Retina (tissue), 1 donor: ENCODE measurements at regions not wholly inside any gene's neighbourhood (a gene's known extent, or its start where the extent isn't known, plus 50 kb on each side); places are given as distances from the start of the nearest gene placed in this dataset.

Experiments
- DNase-seq: peaks from one replicate; pipeline ENCODE4 v3.0.0-alpha.2; 2016

DNA sequence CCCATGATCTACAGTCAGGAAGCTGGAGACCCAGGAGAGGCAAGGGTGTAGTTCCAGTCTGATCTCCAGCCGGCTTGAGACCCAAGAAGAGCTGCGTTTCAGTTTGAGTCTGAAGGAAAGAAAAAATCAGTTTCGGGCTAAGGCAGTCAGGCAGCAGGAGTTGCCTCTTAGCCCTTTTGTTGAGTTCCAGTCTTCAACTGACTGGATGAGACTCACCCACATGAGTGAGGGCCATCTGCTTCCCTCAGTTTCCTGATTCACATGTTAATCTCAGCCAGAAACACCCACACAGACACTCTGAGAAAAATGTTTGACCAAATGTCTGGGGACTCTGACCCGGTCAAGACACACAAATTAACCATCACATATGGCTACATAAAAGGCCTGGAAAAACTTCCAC lies 73.6 kb upstream of the ELOVL6 start:
- DNase-seq: peak; percentile 6

DNA sequence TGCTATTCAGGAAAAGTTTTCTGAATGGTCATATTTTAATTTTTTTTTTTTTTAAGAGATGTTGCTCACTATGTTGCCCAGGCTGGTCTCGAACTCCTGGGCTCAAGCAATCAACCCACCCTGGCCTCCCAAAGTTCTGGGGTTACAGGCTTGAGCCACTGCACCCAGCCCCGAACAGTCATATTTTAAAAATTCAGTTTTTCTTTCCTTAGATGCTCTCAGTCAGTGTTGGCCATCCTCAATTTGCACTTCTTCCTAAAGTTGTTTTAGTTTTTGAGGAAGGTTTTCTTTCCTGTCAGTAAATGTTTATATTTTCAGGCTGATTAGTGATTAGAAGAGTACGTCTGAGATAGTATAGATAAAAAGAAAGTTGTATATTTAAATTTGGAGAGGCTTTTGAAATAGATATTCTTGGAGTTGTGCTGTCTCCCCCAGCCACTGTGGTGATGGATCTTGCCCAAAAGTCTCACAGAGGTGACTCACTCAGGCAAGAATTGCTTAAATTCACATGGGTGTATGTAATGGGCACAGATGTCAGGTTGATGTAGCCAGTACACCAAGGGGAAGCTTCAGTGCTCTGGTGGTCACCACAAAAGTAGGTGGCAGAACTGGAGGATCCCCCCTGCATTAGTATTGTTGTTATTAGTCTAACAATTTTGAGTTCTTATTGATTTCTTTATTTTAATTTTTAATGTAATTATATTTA lies 72.2 kb upstream of the ELOVL6 start:
- no peak for DNase-seq

GRCh38 chr4:110268790-110269189 lies 70.4 kb upstream of the ELOVL6 start:
- DNase-seq: no peak

GRCh38 chr4:110268352-110268751 lies 69.9 kb upstream of the ELOVL6 start:
- no peak for DNase-seq

- no peak for DNase-seq
Observed at GRCh38 chr4:110266136-110266535, 67.7 kb upstream of the ELOVL6 start.

GRCh38 chr4:110265001-110265400 lies 66.6 kb upstream of the ELOVL6 start:
- no peak for DNase-seq

DNA sequence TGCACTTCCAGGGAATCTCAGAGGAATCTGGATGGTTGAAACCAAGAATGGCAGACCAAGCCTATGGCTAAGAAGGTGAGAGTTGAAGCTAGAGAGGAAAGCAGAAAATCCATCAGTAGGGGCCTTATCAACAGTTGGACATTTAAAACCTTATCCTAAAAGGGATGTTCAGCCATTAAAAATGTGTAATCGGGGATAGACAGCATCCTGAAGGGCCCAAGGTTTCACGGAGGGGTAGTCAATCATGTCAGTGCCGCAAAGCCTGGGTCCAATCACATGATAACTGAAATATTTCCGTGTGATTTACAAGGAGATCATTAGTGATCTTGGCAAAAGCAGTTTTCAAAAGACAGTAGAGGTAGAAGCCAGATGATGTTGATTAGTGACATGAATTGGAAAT lies 61.9 kb upstream of the ELOVL6 start:
- DNase-seq: no peak

DNA sequence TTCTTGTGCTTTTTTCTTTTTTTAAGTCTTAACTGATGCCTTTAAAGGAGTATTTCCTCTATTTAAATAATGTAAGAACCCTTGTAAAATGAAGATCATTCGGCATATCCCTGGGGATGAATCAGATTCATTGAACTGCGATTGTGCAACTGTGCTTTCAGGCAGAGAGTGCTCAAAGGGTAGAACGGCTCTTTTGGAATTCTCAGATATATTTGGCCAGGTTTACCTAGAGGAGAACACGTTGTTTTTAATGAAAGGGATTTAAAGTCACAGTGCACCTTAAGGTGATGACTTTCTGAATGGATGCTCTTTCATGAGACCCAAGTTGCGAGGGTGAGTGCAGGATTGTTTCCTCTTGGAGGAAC lies 51.6 kb upstream of the ELOVL6 start:
- DNase-seq: no peak

- no peak for DNase-seq
Observed at GRCh38 chr4:110248831-110249253, 50.4 kb upstream of the ELOVL6 start.
